SW 1271 (cell line): ENCODE measurements at regions not wholly inside any gene's neighbourhood (a gene's known extent, or its start where the extent isn't known, plus 50 kb on each side); places are given as distances from the start of the nearest gene placed in this dataset.

ENCODE experiments used
- DNase-seq, 2 experiments: peaks; one replicate each; lab custom pipeline; 2025; lab: John Stamatoyannopoulos, UW

DNA sequence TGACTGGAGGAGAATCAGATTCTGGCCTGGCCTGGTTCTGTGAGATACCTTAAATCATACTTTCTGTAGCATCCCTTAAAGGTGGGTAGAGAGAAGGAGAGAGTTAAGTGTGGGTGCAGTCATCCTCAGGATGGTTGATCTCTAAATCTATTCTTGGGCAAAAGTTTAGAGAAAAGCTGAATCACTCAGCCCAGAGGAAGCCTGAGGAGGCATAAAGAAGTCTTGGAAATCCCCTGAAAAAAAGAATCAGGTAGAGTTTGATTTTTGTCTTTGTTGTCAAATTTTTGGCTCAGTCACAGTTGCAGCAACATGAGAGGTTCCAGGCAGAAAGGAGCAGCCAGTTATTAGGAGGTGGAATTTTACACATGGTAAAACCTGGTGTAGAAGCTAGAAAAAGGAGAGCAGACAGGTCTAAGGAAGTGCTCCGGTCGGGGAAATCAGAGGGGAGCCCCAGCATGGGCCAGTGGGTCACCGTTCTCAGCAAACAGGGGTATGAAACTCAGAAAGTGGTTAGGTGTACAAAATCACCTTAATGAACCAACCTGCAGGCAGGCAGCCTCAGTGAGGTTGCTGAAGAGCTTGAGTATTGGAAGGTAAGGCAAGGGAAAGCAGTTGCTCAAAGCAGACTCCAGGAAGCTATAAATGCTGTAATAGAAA is 116.2 kb upstream of the CNTLN start:
- DNase-seq, result no peak

DNA sequence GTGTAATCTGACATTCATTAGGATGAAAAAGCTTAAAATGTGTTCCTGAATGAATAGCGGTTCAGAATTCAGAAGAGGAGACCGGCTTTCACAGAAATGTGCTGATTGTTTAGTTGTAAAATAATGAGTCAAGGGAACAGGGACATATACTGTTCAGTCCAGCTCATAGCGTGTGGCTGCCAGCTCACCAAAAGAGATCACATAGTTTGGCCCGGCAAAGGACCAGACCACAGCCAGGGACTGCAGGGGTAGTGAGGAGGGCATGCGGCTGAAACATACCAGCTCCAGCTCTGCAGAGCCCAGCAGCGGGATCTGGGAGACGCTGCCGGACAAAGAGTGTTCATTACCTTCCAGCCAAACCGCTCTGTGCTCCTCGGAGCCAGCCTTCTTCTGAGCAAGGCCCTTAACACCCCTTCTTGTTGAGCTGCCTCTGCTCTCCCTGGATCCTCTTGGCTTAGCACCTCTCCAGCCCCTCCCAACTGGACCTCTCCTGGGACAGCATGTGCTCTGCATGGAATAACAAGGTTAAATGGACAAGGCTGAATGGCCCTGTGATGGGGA is 116.8 kb upstream of the CNTLN start:
- DNase-seq, result no peak

DNA sequence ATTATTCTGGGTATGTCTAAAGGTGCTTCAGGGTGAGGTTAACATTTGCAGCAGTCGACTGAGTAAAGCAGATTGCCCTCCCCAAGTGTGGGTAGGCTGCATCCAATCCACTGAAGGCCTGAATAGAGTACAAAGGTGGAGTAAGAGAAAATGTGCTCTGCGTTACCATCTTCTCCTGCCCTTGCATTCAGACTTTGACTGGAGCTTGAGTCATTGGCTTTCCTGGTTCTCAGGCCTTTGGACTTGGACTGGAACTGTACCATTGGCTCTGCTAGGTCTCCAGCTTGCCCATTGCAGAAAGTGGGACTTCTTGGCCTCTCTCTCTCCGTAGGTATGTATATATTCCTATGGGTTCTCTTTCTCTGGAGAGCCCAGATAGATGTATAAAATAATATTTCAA is 120.9 kb upstream of the CNTLN start:
- no peak for DNase-seq

DNA sequence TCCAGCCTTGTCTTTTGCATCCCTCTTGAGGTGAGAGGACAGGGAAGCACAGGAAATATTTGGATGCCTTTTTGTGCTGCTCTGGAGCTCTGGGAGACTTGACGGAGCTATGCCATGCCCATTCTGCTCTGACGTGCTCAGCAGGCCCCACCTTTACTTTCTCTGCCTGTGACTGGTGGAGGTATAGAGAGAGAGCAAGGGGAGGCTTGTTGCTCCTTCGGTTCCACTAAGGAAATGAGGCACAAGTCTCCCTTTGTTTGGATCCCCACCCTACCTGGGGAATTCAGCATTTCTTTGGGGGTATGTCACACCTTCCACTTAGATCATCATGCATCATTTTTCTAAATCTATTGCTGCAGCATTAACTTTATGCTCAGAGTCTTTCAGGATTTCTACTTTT is 121.8 kb upstream of the CNTLN start:
- no peak for DNase-seq

DNA sequence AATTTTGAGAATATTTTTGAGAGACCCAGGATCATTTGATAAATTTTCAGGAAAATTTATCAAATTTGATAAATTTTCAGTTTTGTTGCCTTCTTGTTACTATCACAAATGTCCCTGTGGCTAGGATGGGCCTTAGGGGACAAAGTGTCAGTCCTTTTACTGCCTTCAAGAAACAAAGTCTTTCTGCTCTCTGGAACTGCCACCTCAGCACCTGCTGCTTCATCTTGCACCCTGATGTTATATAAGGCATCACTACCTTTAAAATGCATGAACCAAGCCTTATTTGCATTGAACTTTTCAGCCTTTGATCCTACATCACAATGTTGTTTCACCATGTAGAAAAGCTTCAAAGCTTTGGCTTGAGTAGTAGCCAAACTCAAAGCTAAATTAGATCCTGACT is 123.0 kb upstream of the CNTLN start:
- no peak for DNase-seq

DNA sequence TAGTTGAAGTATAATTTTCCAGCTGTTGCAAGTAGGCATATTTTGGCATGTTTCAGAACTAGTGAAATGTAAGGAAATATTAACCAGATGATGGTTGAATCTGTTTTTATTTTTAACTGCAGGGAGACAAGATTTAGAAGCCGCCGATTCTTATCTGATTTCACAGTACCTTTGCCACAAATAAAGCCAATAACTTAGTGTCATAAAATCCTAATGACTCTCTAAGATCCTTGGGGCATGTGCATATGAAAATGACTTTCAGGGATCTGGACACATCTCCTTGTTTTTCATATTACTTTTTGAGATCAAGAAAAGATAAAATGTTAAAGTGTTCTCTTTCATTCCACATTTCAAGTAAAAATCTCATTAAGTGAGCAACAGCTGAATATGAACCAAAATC is 125.8 kb upstream of the CNTLN start:
- no peak for DNase-seq

DNA sequence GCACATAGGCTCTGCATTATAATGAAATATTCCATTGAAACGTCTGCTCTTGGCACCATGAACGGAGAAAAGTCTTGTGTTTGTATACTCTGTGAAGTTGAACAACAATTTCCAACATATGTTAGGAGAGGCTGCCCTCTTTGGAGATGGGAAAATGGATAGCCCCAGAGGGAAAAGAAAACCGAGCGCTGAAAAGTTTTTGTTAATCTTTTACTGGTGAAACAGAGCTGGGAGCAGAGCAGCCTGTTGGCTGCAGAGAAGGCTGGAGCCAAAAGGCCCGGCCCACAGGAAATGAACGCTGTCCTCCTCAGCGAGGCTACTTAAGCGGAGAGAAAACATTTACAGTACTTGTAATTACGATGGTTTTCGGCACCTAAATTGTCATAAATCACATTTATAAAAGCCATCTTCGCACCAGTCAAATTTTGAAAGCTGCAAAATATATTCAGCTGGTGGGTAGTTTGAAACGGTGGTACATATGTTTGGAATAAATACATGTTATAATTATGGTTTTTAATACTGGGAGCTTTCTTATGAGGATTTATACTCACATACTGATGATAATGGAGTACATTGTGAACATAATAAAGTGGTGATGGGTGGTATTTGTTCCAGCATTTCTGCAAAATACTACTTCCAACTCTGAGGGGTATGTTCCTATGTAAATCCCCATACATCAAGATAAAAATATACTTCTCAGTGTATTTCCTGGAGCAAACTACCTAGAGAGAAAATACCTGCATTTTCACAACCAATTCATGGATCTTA is 129.6 kb upstream of the CNTLN start:
- DNase-seq, result no peak

DNA sequence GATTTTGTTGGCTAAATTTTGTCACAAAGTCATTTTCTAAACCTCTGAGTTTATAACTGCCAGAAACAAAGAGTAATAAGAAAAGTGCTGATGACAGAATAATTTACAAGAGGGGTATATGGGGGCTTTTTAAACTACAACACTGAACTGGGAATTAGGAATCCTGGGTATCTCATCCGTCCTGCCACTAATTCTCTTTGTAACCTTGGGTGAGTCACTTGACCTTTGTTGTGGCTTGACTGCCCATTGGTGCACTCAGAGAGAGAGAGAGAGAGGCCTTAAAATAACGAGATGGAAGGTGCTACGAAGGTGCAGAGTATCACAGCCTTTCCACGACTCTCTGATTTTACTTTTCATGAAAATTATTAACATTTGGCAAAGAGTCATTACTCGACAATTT is 130.3 kb upstream of the CNTLN start:
- DNase-seq, result no peak

DNA sequence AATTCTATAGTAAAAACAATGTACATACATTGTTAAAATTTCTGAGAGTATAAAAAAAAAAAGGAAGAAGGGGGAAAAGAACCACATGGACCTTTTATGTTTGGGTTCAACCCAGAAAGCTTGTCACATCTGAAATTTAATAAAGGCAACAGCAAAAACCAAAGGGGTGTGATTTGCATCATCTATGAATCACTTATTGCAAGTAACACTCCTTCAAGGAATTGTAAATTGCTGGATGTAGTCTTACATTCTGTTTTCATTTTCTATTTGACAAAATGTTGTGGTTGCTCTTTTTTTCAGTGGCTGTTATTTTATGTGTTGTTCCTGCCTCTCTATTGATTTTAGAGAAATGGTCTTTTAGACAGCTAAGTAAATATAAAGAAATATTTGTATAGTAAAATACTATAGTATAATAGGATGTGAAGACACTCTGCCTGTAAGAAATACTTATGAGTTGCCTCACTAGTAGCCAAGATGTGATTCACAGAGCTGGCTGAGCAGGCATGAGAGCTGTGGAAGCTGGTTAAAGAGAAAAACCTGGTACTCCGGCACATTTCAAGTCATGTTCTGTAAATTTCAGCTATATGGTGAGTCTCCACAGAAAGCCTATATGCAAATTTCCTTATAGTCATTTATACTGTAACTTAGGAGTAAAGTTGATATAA is 131.1 kb upstream of the CNTLN start:
- DNase-seq, result no peak

DNA sequence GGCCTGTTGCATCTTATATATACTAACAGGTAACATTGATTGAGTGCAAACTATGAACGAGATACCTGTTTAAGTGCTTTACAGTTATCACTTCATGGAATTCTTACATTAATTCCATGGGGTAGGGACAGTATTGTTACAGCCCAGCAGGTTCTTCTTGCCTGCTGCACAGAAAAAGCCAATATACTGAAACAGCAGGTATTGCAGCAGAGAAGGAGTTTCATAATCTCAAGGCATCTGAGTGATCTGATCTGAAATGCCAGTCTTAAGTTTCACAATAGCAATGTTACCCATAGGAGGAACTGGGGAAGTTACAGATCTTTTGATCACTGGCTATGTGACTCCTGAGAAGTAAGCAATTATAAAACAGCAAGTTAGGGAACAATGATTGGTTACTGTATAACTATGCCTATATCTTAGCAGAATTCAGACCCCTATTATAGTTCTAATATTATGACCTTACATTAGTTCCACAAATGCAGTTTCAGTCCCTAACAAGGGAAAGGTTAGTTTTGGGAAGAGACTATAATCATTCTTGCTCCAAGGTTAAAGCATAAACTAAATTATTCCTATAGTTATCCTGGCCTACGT is 126.5 kb upstream of the BNC2 start:
- no peak for DNase-seq

DNA sequence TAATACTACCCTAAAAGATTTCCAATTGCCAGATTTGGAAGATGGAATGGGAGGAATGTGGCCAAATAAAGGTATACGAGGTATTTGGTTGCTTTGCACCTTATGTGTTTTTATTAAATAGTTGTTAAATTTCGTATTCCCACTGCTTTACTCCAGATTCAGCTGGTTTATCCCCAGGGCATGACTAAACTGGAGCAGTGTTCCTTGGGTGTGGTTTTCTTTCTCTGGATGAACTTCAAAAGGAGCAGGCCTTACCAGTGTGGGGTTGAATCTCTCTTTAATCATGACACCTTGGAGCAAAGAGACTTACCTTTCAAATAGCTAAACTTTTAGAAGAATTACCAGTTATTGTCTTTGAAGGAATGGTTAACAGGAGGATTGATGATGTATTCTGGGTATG is 121.7 kb upstream of the BNC2 start:
- DNase-seq, result no peak

DNA sequence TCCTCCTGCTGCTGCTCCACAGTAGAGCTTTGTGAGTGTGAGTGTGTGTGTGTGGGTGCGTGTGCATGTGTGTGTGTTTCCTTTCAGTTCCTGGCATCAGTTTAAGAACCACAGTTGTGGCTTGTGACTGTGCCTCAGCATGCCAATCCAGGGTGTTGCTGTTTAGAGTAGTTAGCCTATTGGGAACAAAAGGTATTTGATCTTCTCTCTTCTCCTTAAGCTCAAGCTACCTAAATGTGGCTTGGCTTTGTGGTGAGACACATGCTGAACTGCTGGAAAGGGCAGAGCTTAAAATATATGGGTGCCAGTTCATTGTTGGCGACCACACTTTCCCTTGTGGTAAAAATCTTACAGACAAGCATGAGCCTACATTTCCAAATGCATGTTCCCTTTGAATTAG is 116.6 kb upstream of the BNC2 start:
- DNase-seq, result no peak

DNA sequence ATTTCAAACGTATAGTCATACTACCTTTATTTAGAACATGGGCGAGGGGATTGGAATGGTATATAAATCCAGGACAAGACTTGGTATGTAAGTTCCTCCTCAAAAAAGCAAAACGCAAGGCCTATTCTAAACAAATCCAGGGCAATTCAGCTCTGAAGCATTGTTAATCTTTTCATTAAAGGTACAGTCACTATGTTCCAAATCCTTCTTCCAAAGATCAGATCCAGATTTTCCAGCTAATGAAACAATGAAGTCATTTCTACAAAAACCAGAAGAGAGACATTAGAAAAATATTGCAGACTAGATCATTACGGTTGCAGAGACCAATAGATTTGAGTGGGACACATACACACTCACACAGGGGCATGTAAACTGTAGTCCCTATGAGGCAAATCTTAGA is 116.1 kb upstream of the BNC2 start:
- DNase-seq, result no peak

DNA sequence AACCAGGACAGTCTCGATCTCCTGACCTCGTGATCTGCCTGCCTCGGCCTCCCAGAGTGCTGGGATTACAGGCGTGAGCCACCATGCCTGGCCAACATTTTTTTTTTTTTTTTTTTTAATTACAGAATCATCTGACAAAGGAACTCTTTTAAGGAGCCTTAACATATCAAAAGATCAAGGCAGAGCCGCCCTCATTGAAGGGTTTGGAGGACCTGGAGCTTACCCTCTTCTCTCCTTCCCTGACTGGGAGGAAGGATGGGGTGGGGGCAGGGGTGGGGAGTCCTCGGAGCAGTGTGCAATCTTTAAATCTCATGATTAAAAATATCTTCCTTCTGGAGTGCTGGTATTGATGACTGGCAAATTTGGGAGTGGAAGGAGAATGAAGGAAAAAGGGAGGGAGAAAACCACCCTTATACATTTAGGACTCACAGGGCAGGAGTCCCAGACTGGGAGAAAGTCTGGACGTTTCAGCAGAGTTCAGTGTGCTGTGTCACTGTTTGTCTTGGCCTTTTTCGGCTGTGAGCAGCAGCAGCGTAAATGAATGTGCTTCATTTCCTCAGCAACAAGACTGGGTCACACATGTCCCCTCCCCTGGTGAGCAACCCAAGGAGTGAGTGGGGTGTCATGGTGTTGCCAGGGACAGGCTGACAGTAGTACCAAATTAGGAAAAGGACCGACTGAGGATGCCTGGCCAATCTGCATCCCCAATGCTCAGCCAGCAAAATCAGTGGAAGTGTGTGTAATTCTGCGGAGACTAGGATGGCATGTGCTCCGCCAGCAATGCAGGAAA is 115.3 kb upstream of the BNC2 start:
- no peak for DNase-seq

DNA sequence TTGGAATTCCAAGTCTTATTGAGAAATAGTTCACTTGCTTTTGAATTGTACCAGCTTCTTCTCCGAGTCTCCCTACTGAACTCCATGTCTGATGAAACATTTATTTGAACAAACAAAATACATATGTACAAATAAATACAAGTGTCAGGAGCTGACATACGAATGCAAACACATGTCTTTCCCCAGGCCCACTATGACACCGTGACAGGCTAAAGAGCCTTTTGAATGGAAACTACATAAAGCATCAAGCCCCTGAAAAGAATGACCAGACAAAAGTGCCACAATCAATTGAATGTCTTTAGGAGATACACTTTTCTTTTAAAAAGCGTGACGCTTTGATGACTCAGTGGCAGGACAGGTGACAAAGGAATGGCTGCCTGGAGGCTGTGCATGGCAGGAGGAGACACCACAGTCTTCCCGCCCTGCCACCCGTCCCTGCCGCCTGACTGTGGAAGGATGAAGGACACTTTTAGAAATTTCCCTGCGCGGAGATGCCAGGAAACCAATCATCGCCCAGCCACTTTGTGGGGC is 112.4 kb upstream of the BNC2 start:
- no peak for DNase-seq

DNA sequence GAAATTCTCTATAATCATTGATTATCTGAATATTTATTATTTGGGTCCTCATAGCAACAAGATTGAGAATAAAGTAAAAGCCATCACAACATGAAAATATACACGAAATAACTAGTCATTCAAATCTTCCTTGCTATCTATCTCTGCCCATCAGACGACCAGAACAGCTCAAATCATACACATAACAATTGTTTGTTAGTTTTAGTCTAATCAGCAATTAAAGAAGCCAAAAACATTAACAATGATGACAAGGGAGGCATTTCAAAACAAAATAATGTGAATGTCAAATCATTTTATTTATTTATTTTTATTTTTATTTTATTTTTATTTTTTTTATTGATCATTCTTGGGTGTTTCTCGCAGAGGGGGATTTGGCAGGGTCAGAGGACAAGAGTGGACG is 106.0 kb upstream of the BNC2 start:
- no peak for DNase-seq

DNA sequence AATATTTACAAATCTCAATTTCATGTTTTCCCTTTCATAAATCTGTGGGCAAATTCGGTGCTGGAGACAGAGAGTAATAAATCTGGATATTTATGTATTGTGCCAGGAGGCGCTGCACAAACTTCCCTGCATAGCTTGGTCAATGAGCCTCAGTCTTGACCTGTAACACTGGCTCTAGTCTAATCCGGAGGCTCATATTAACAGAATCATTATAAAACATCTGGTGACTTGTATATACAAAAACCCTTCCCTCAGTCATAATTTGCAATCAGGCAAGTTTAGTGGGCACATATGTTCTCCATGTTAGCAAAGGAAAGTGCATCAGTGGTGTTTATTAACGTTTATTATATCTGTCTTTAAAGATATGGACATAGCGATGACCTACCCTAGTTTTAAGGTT is 104.0 kb upstream of the BNC2 start:
- no peak for DNase-seq

DNA sequence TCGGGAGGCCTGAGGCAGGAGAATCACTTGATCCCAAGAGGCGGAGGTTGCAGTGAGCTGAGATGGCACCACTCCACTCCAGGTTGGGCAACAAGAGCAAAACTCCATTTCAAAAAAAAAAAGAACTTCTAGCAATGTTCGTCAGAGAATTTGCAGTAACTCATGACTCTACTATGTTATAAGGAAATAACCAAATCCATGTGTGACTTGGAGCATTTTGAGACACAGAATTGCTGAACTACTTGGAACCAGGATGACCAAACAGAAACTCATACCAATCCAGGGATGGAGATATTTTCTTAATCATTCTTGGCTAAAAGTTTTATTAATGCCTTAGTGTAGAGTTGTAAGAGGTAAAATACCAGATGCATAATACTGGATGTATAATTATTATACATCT is 99.9 kb upstream of the BNC2 start:
- no peak for DNase-seq

DNA sequence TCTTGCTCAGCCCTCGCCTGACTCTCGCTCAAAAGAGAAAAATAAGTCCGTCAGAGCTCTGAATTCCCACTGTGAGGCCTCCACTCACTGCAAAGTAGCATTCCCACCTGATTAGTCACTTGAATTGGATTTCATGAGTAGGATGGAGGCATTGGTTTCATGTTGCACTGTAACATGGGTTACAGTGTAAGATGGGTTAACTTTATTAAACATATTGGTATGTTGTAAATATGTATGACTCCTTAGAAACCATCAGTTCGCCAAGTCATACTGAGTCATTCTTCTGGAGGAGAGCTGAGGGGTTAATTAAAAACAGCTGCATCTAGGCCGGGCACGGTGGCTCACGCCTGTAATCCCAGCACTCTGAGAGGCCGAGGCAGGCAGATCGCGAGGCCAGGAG is 93.8 kb upstream of the BNC2 start:
- no peak for DNase-seq

DNA sequence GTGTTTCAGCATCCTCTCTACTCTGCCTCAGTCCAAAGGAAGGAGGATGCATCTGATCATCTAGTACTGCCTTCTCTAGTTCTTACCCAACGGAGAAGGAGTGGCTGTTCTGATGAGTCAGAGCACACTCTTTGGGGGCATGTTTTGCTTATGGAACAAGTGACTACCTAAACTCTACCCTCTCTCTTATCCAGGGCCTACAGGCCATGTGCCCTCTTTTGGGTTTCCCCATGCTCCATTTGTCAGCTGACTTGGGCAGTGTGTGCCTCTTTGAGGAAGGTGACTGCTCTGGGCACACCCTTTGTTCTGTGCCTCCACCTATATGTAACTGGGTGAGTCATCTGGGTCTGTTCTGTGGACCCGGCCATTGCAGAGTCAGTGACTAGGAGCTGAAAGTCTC is 89.6 kb upstream of the BNC2 start:
- DNase-seq, result no peak

DNA sequence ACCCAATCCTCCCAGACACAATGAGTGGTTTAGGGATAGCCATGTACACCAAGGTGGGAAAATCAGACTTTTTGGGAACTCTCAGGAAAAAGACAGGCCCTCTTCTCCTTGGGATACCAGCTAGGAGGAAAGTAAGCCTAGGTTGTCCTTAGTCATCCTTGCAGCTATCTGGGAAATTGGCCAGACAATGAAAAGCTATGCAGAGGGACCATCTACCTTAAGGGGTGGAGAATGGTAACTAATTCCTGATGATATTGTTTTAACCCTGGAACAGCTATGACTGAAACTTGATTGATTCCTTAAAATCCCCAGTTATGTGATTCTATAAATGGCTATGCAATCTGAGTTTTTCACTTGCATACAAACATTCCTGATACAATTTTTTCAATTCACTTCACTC is 88.9 kb upstream of the BNC2 start:
- DNase-seq, result no peak

DNA sequence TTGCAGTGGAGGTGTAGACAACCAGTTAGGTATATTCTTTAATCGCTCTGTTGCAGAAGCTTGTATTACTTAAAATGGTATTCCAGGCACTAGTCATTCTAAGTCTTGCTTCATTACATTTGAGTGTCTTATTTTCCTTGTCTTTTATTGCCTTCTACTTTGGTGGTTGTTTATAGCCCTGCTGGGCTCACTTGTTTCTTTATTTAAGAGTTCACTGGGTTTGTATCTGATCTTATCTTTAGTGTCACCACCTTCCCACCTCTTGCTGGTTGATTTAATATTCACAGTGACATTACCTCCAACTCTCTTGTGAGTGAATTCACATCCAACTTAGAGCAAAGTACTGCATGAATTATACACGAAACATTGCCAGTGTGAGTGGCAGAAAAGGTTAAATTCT is 83.6 kb upstream of the BNC2 start:
- no peak for DNase-seq
